Stimulated activated naive CD4-positive, alpha-beta T cell (primary cell): ENCODE measurements at regions not wholly inside any gene's neighbourhood (a gene's known extent, or its start where the extent isn't known, plus 50 kb on each side); places are given as distances from the start of the nearest gene placed in this dataset.

Experiments used
- DNase-seq, 6 experiments: peaks; one replicate each; lab custom pipeline; 2025; lab: John Stamatoyannopoulos, UW

GRCh38 chr18:30350263-30350662 lies 692.3 kb downstream of the DSC3 start:
- DNase-seq, result no peak

GRCh38 chr18:30343090-30343489 lies 699.5 kb downstream of the DSC3 start:
- DNase-seq, result no peak

GRCh38 chr18:30342675-30343074 lies 699.9 kb downstream of the DSC3 start:
- DNase-seq, result no peak

GRCh38 chr18:30334781-30335180 lies 707.8 kb downstream of the DSC3 start:
- no peak for DNase-seq

- DNase-seq, result no peak
Measured at GRCh38 chr18:30333310-30333709, 709.2 kb downstream of the DSC3 start.

- DNase-seq, result no peak
Measured at GRCh38 chr18:30328839-30329238, 713.7 kb downstream of the DSC3 start.

- DNase-seq, result no peak
Measured at GRCh38 chr18:30302181-30302580, 740.4 kb downstream of the DSC3 start.

- DNase-seq, result no peak
Measured at GRCh38 chr18:30298769-30299168, 743.8 kb downstream of the DSC3 start.

GRCh38 chr18:30288662-30289414 lies 753.7 kb downstream of the DSC3 start:
- no peak for DNase-seq

GRCh38 chr18:30280861-30281470 lies 761.6 kb downstream of the DSC3 start:
- DNase-seq, result no peak

- DNase-seq, result no peak
Measured at GRCh38 chr18:30280186-30280585, 762.4 kb downstream of the DSC3 start.

- DNase-seq, result no peak
Measured at GRCh38 chr18:30277676-30278075, 764.9 kb downstream of the DSC3 start.

- DNase-seq, result no peak
Measured at GRCh38 chr18:30271716-30272115, 770.8 kb downstream of the DSC3 start.

GRCh38 chr18:30265190-30265589 lies 777.4 kb downstream of the DSC3 start:
- DNase-seq, result no peak

- DNase-seq, result no peak
Measured at GRCh38 chr18:30254331-30254730, 788.2 kb downstream of the DSC3 start.

GRCh38 chr18:30248056-30248455 lies 794.5 kb downstream of the DSC3 start:
- no peak for DNase-seq

- no peak for DNase-seq
Measured at GRCh38 chr18:30245766-30246455, 796.6 kb downstream of the DSC3 start.

- no peak for DNase-seq
Measured at GRCh38 chr18:30234755-30235154, 807.8 kb downstream of the DSC3 start.

- no peak for DNase-seq
Measured at GRCh38 chr18:30211112-30211511, 831.4 kb downstream of the DSC3 start.

- no peak for DNase-seq
Measured at GRCh38 chr18:30208546-30208945, 834.0 kb downstream of the DSC3 start.

- DNase-seq, result no peak
Measured at GRCh38 chr18:30192216-30192615, 850.3 kb downstream of the DSC3 start.

- no peak for DNase-seq
Measured at GRCh38 chr18:30186245-30186644, 856.3 kb downstream of the DSC3 start.

- DNase-seq, result no peak
Measured at GRCh38 chr18:30177056-30177455, 865.5 kb downstream of the DSC3 start.
